A549 (cell line): ENCODE measurements at regions not wholly inside any gene's neighbourhood (a gene's known extent, or its start where the extent isn't known, plus 50 kb on each side); places are given as distances from the start of the nearest gene placed in this dataset.

Experiments
- ATAC-seq, 2 experiments: fragments of 200-7000 bp in 1 of 2; fragments of >200 bp in 1 of 2; cut with Nextera tagmentation in 1 of 2; cut with Tn5 transposase in 1 of 2; 3 replicates each; pipeline versions ENCODE4 v1.8.0 to v1.9.1; 2018 to 2020; ENCODE audit warnings: mild to moderate bottlenecking in 1 of 2, moderate library complexity in 1 of 2
- CTCF ChIA-PET: fragments of 300-600 bp; sonication (Branson Sonifier 250); formaldehyde crosslinking; extraction: SDS; loops from one replicate; lab custom pipeline; 2021; ENCODE audit warnings: antibody characterized with exemption, inconsistent platforms; lab: Yijun Ruan, JAX
- POLR2A ChIA-PET: fragments of 350-600 bp; formaldehyde crosslinking; extraction: SDS; loops from one replicate; lab custom pipeline; 2021; ENCODE audit warnings: antibody characterized with exemption, inconsistent platforms; lab: Yijun Ruan, JAX
- DNase-seq, 2 experiments: peaks; one replicate each; pipeline versions ENCODE4 v3.0.0 to v3.0.0-alpha.2; 2011 to 2016; ENCODE audit warnings: low read depth in 1 of 2, low spot score in 1 of 2
- FAIRE-seq: peaks from 2 replicates; lab custom pipeline; 2011; peaks lifted over from hg19 to GRCh38; lab: Jason Lieb, UNC
- H3K27ac ChIP-seq, 2 experiments: fragments of >200 bp; sonication (Bioruptor Twin); formaldehyde crosslinking; 3 replicates each; pipeline ENCODE4 v1.5.1; 2016 to 2017
- H3K4me1 ChIP-seq: fragments of >200 bp; sonication (Bioruptor Twin); formaldehyde crosslinking; 3 replicates; pipeline ENCODE4 v1.6.1; 2016
- H3K4me2 ChIP-seq: fragments of >200 bp; sonication (Bioruptor Twin); formaldehyde crosslinking; 3 replicates; pipeline ENCODE4 v1.6.1; 2016
- H3K4me3 ChIP-seq: fragments of >200 bp; sonication (Bioruptor Twin); formaldehyde crosslinking; 3 replicates; pipeline ENCODE4 v1.5.1; 2016
- H3K9me3 ChIP-seq: fragments of >200 bp; sonication (Bioruptor Twin); formaldehyde crosslinking; 3 replicates; pipeline ENCODE4 v1.6.1; 2016
- BCL3 ChIP-seq: fragments of >200 bp; sonication (Bioruptor Twin); formaldehyde crosslinking; IDR thresholded peaks from 3 replicates; pipeline ENCODE4 v1.6.1; 2016
- BHLHE40 ChIP-seq: IDR thresholded peaks from 2 replicates; pipeline ENCODE4 v1.6.1; 2012; ENCODE audit warnings: low read depth, low read length, inconsistent platforms
- CBX2 ChIP-seq: fragments of 200-600 bp; sonication (generic); IDR thresholded peaks from 2 replicates; pipeline ENCODE4 v1.6.1; 2016; ENCODE audit warnings: low read depth, mild to moderate bottlenecking, borderline replicate concordance
- CHD4 ChIP-seq: fragments of 200-600 bp; sonication (generic); IDR thresholded peaks from 2 replicates; pipeline ENCODE4 v1.6.1; 2016; ENCODE audit warnings: antibody characterized with exemption, mild to moderate bottlenecking, borderline replicate concordance
- EHF ChIP-seq: fragments of 250-450 bp; sonication (Bioruptor Pico); IDR thresholded peaks from 2 replicates; pipeline ENCODE4 v1.5.0; 2020; ENCODE audit warnings: mild to moderate bottlenecking
- EHMT2 ChIP-seq: fragments of 200-600 bp; sonication (generic); IDR thresholded peaks from 2 replicates; pipeline ENCODE4 v1.6.1; 2016; ENCODE audit warnings: antibody characterized with exemption, low read depth, mild to moderate bottlenecking, moderate library complexity
- ELK1 ChIP-seq: fragments of 150-350 bp; IDR thresholded peaks from 2 replicates; pipeline ENCODE4 v1.6.1; 2014; ENCODE audit warnings: low read depth, mild to moderate bottlenecking, low read length
- FOXS1 ChIP-seq: fragments of 250-450 bp; sonication (Bioruptor Pico); IDR thresholded peaks from 2 replicates; pipeline ENCODE4 v1.5.0; 2020; ENCODE audit warnings: mild to moderate bottlenecking, moderate library complexity
- GATA3 ChIP-seq: IDR thresholded peaks from 2 replicates; pipeline ENCODE4 v1.6.1; 2012; ENCODE audit warnings: borderline replicate concordance
- HDAC2 ChIP-seq: fragments of 200-600 bp; sonication (generic); IDR thresholded peaks from 2 replicates; pipeline ENCODE4 v1.6.1; 2016
- HEYL ChIP-seq: fragments of 250-450 bp; sonication (Bioruptor Pico); IDR thresholded peaks from 2 replicates; pipeline ENCODE4 v1.8.0; 2021; ENCODE audit warnings: mild to moderate bottlenecking, moderate library complexity
- HOXB5 ChIP-seq: fragments of 250-450 bp; sonication (Bioruptor Pico); IDR thresholded peaks from 2 replicates; pipeline ENCODE4 v1.5.0; 2020; ENCODE audit warnings: mild to moderate bottlenecking, moderate library complexity
- MAFK ChIP-seq: fragments of 450-650 bp; IDR thresholded peaks from 2 replicates; pipeline ENCODE4 v1.6.1; 2014; ENCODE audit not compliant: partially characterized antibody
- MAZ ChIP-seq: fragments of 150-350 bp; IDR thresholded peaks from 2 replicates; pipeline ENCODE4 v1.6.1; 2014; ENCODE audit warnings: antibody characterized with exemption, low read depth, low read length, borderline replicate concordance
- NFE2L2 ChIP-seq: fragments of 150-350 bp; conservative IDR thresholded peaks from 2 replicates; pipeline ENCODE4 v1.6.1; 2014; ENCODE audit warnings: low read length
- NPAS2 ChIP-seq: fragments of 250-450 bp; sonication (Bioruptor Pico); IDR thresholded peaks from 2 replicates; pipeline ENCODE4 v1.8.0; 2022; ENCODE audit warnings: mild to moderate bottlenecking, moderate library complexity, borderline replicate concordance
- NR3C1 ChIP-seq: fragments of >200 bp; sonication (Bioruptor Twin); formaldehyde crosslinking; IDR thresholded peaks from 3 replicates; pipeline ENCODE4 v1.6.1; 2017
- RAD21 ChIP-seq, 2 experiments: fragments of >200 bp in 1 of 2; sonication (Bioruptor Twin) in 1 of 2; formaldehyde crosslinking in 1 of 2; IDR thresholded peaks in 1 of 2; conservative IDR thresholded peaks in 1 of 2; 2 replicates in 1 of 2; 3 replicates in 1 of 2; pipeline ENCODE4 v1.6.1; 2012 to 2018; ENCODE audit warnings: inconsistent platforms in 1 of 2
- RARB ChIP-seq: fragments of 250-450 bp; sonication (Bioruptor Pico); IDR thresholded peaks from 2 replicates; pipeline ENCODE4 v1.8.0; 2021; ENCODE audit warnings: mild to moderate bottlenecking, moderate library complexity
- REST ChIP-seq: fragments of 200-600 bp; sonication (generic); IDR thresholded peaks from 2 replicates; pipeline ENCODE4 v1.6.1; 2016; ENCODE audit warnings: antibody characterized with exemption, mild to moderate bottlenecking, moderate library complexity
- SMC3 ChIP-seq: fragments of >200 bp; sonication (Bioruptor Twin); formaldehyde crosslinking; IDR thresholded peaks from 3 replicates; pipeline ENCODE4 v1.6.1; 2018; ENCODE audit warnings: inconsistent platforms
- ZFP36 ChIP-seq: fragments of 450-650 bp; IDR thresholded peaks from 2 replicates; pipeline ENCODE4 v1.6.1; 2014; ENCODE audit warnings: borderline replicate concordance; ENCODE audit not compliant: partially characterized antibody
- ZNF302 ChIP-seq: fragments of 250-450 bp; sonication (Bioruptor Pico); IDR thresholded peaks from 2 replicates; pipeline ENCODE4 v1.9.0; 2021; ENCODE audit warnings: inconsistent platforms, mild to moderate bottlenecking, moderate library complexity
- ZSCAN20 ChIP-seq: fragments of 250-450 bp; sonication (Bioruptor Pico); IDR thresholded peaks from 2 replicates; pipeline ENCODE4 v1.8.0; 2022; ENCODE audit warnings: mild to moderate bottlenecking, moderate library complexity
- WGBS: methylation state at CpG from one replicate; pipeline ENCODE4 v1.1.6; 2017; ENCODE audit errors: missing lambda C conversion rate; 5-methylcytosine and 5-hydroxymethylcytosine counted together
- TF ChIP-seq, protein P1 (sequence below): fragments of >200 bp; sonication (Bioruptor Twin); formaldehyde crosslinking; IDR thresholded peaks from 2 replicates; pipeline ENCODE4 v1.6.1; 2016

- 18% methylated on average over 2 of the region's 2 CpGs for WGBS
- Histone ChIP-seq H3K27ac (no peak overlapping the region), H3K4me3 (no peak overlapping the region), H3K9me3 (no peaks in the 10 kb centered on the region), H3K4me2 (no peak overlapping the region), H3K4me1 (no peaks in the 10 kb centered on the region)
- DNase-seq (no peak), ATAC-seq (no peak), FAIRE-seq (no peak)
- ChIA-PET CTCF (interaction anchor here (0.5 to 1.7 kb wide), 2 partner anchors 22 to 32 kb away, joined by 3 to 5 read pairs; no protein-coding TSS in a partner anchor), POLR2A (no interaction called here)
- TF ChIP-seq ELK1, result no peak
- no peak for TF ChIP-seq EHF (CRISPR knock-in tag)
- no peak for TF ChIP-seq MAZ
- TF ChIP-seq ZSCAN20 (CRISPR knock-in tag), result no peak
- TF ChIP-seq MAFK, result no peak
- TF ChIP-seq BCL3, result no peak
- TF ChIP-seq ZNF302 (CRISPR knock-in tag), result no peak
- TF ChIP-seq, protein P1, sequence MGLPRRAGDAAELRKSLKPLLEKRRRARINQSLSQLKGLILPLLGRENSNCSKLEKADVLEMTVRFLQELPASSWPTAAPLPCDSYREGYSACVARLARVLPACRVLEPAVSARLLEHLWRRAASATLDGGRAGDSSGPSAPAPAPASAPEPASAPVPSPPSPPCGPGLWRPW, result no peak
- no peak for TF ChIP-seq NFE2L2
These were observed 133.3 kb upstream of the RAI2 start for GRCh38 chrX:17994429-17994828.

- no peak; a peak in 1 of 6 replicates for ATAC-seq
- no peaks in the 10 kb centered on the region for H3K4me1 ChIP-seq
- no peak overlapping the region for H3K4me3 ChIP-seq
- ChIA-PET CTCF (no interaction called here), POLR2A (no interaction called here)
- no peak for TF ChIP-seq FOXS1 (CRISPR knock-in tag)
- TF ChIP-seq, protein P1, result no peak
- no peak for TF ChIP-seq HEYL (CRISPR knock-in tag)
- TF ChIP-seq ZFP36, result no peak
- no peak for TF ChIP-seq CHD4
- no peak for TF ChIP-seq RARB (CRISPR knock-in tag)
- TF ChIP-seq RAD21 (conservative IDR thresholded peaks at IDR 0.05 in 1 of 2, IDR thresholded peaks at IDR 0.05 in 1 of 2), result no peak
- TF ChIP-seq CBX2, result no peak
- no peak for TF ChIP-seq MAZ
- no peak for TF ChIP-seq EHMT2
- no peak for TF ChIP-seq BCL3
- no peak for TF ChIP-seq HOXB5 (CRISPR knock-in tag)
- TF ChIP-seq SMC3, result no peak
- TF ChIP-seq NR3C1, result no peak
- 25% methylated on average over 3 of the region's 3 CpGs for WGBS
- no peak overlapping the region for H3K27ac ChIP-seq
- H3K9me3 ChIP-seq, result no peaks in the 10 kb centered on the region
- no peak overlapping the region for H3K4me2 ChIP-seq
- no peak for FAIRE-seq
- no peak for DNase-seq
These were observed 132.0 kb upstream of the RAI2 start for GRCh38 chrX:17993062-17993461.

- POLR2A ChIA-PET, result no interaction called here
- Histone ChIP-seq H3K27ac (no peak overlapping the region), H3K4me3 (no peak overlapping the region), H3K4me2 (no peak overlapping the region), H3K4me1 (no peaks in the 10 kb centered on the region), H3K9me3 (no peaks in the 10 kb centered on the region)
- ATAC-seq, result peak in 1 of 2 experiments; percentile 39; a peak in 1 of 6 replicates
- no peak for FAIRE-seq
- CTCF ChIA-PET, result no interaction called here
- WGBS, result 0% methylated on average over 1 of the region's 1 CpG
- DNase-seq, result no peak
- TF ChIP-seq HDAC2, result no peak
- TF ChIP-seq HOXB5 (CRISPR knock-in tag), result no peak
- TF ChIP-seq ELK1, result no peak
- no peak for TF ChIP-seq BHLHE40
- TF ChIP-seq NPAS2 (CRISPR knock-in tag), result no peak
- TF ChIP-seq MAFK, result no peak
- no peak for TF ChIP-seq GATA3
- TF ChIP-seq EHMT2, result no peak
- TF ChIP-seq REST, result no peak
- TF ChIP-seq ZNF302 (CRISPR knock-in tag), result no peak
These were observed 129.4 kb upstream of the RAI2 start for GRCh38 chrX:17990532-17990931.
